ENCODE measurements at regions not wholly inside any gene's neighbourhood (a gene's known extent, or its start where the extent isn't known, plus 50 kb on each side); places are given as distances from the start of the nearest gene placed in this dataset.

DNA sequence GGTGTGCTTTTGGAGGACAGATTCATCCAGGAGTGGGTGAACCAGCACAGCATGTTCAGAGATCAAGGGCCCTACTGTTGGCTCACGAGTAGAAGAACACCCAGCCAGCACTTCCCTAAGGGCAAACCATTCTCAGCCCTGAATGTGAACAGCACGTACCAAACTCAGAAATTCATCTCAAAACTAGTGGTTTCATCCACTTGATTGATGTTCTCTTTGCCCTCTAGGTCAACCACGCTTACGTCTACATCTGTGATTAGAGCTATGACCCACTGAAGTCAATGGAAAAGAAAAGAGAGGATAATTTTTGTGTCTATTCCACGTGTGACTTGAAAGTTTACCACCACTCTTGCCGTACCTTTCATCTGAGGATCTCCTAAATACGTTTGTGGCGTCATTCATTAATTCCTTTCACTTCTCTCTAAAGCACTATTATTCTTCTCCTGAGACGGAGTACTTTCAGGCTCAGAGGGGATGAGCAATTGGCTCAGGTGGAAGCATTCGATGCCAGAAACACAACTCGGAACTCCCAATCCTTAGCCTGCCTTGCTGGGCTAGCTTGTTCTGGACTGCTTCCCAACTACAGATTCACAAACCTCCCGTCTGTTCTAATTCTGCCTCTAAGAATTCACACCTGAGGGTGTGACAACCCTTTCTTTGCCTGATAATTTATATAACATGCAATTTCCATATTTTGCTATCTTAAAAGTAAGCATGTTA is 57.3 kb upstream of the HIVEP3 start:
- TF ChIP-seq, protein P1, sequence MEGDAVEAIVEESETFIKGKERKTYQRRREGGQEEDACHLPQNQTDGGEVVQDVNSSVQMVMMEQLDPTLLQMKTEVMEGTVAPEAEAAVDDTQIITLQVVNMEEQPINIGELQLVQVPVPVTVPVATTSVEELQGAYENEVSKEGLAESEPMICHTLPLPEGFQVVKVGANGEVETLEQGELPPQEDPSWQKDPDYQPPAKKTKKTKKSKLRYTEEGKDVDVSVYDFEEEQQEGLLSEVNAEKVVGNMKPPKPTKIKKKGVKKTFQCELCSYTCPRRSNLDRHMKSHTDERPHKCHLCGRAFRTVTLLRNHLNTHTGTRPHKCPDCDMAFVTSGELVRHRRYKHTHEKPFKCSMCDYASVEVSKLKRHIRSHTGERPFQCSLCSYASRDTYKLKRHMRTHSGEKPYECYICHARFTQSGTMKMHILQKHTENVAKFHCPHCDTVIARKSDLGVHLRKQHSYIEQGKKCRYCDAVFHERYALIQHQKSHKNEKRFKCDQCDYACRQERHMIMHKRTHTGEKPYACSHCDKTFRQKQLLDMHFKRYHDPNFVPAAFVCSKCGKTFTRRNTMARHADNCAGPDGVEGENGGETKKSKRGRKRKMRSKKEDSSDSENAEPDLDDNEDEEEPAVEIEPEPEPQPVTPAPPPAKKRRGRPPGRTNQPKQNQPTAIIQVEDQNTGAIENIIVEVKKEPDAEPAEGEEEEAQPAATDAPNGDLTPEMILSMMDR (IDR thresholded peaks at IDR 0.05), result no peak
- TF ChIP-seq POLR2A (IDR thresholded peaks at IDR 0.05), result no peak
